Colonic mucosa (tissue), 4 donors: ENCODE measurements at regions not wholly inside any gene's neighbourhood (a gene's known extent, or its start where the extent isn't known, plus 50 kb on each side); places are given as distances from the start of the nearest gene placed in this dataset.

Experiments used
- DNase-seq: peaks from one replicate; pipeline ENCODE4 v3.0.0-alpha.2; 2020
- H3K27ac ChIP-seq: fragments of 200-600 bp; one replicate; pipeline ENCODE4 v1.8.0; 2021
- H3K27me3 ChIP-seq: fragments of 200-600 bp; one replicate; pipeline ENCODE4 v1.8.0; 2021
- H3K36me3 ChIP-seq: fragments of 200-600 bp; one replicate; pipeline ENCODE4 v1.8.0; 2021
- H3K4me1 ChIP-seq: fragments of 200-600 bp; one replicate; pipeline ENCODE4 v1.8.0; 2021; ENCODE audit warnings: mild to moderate bottlenecking
- H3K4me3 ChIP-seq: fragments of 200-600 bp; one replicate; pipeline ENCODE4 v1.8.0; 2021
- H3K9ac ChIP-seq, 2 donors: one replicate each; pipeline ENCODE4 v1.7.0; 2013; ENCODE audit warnings: control low read depth in 2 of 2, low read depth in 2 of 2, low read length in 2 of 2
- H3K9me3 ChIP-seq: fragments of 200-600 bp; one replicate; pipeline ENCODE4 v1.8.0; 2021
- intact Hi-C: fragments of 100-400 bp; cut with DNase I; formaldehyde crosslinking; loops from one replicate; pipeline ENCODE4 v1.14.1; 2022
- TF ChIP-seq, protein P1 (sequence below): fragments of 200-600 bp; IDR thresholded peaks from one replicate; pipeline ENCODE4 v1.8.0; 2022; ENCODE audit warnings: antibody characterized with exemption, mild to moderate bottlenecking
- donor health status: healthy.
- donor health status: DM: no; HTN: no; CAD: no.
- donor health status: DM: no; HTN: no; CAD: no.

DNA sequence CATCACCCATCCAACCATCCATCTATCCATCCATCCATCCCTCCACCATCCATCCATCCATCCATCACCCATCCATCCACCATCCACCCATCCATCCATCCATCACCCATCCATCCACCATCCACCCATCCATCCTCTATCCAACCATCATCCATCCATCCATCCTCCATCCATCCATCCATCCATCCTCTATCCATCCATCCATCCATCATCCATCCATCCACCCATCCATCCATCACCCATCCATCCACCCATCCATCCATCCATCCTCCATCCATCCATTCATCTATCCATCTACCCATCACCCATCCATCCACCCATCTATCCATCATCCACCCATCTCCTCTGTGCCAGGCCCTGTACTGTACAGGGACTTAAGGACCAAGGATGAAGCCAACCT lies 62.2 kb upstream of the WNT11 start:
- no peaks in the 10 kb centered on the region for H3K36me3 ChIP-seq
- H3K9ac ChIP-seq: no peak overlapping the region
- intact Hi-C loops: no loop called here
- TF ChIP-seq, protein P1, sequence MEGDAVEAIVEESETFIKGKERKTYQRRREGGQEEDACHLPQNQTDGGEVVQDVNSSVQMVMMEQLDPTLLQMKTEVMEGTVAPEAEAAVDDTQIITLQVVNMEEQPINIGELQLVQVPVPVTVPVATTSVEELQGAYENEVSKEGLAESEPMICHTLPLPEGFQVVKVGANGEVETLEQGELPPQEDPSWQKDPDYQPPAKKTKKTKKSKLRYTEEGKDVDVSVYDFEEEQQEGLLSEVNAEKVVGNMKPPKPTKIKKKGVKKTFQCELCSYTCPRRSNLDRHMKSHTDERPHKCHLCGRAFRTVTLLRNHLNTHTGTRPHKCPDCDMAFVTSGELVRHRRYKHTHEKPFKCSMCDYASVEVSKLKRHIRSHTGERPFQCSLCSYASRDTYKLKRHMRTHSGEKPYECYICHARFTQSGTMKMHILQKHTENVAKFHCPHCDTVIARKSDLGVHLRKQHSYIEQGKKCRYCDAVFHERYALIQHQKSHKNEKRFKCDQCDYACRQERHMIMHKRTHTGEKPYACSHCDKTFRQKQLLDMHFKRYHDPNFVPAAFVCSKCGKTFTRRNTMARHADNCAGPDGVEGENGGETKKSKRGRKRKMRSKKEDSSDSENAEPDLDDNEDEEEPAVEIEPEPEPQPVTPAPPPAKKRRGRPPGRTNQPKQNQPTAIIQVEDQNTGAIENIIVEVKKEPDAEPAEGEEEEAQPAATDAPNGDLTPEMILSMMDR: no peak
- no peaks in the 10 kb centered on the region for H3K27me3 ChIP-seq
- no peak overlapping the region for H3K4me3 ChIP-seq
- H3K27ac ChIP-seq: no peak overlapping the region
- DNase-seq: no peak
- no peaks in the 10 kb centered on the region for H3K9me3 ChIP-seq
- H3K4me1 ChIP-seq: no peaks in the 10 kb centered on the region

DNA sequence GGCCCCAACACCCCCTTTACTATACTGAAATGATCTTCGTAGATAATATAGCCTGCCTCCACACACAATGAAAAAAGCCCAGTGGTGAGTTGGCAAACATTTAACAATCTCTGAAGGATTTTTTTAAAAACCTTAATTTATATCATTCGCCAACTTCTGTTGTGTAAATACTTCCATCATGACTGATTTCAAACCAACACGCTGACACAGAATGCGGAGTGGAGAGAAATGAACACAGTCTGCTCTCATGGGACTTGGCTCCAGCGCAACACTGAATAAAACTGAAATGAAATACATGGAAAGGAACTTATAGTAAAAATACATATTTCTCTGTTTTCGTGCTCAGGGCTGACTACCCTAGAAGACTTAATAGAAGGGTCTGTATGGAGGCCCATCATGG lies 61.3 kb upstream of the WNT11 start:
- no peak for DNase-seq
- Histone ChIP-seq H3K36me3 (no peaks in the 10 kb centered on the region), H3K4me3 (no peak overlapping the region), H3K27ac (no peak overlapping the region), H3K9me3 (no peaks in the 10 kb centered on the region), H3K4me1 (no peaks in the 10 kb centered on the region), H3K9ac (no peak overlapping the region), H3K27me3 (no peaks in the 10 kb centered on the region)
- intact Hi-C loops: no loop called here
- TF ChIP-seq, protein P1: no peak

- H3K9me3 ChIP-seq: no peaks in the 10 kb centered on the region
- H3K4me1 ChIP-seq: no peaks in the 10 kb centered on the region
- no peak for DNase-seq
- no peak overlapping the region for H3K4me3 ChIP-seq
- no peaks in the 10 kb centered on the region for H3K36me3 ChIP-seq
- no peak overlapping the region for H3K9ac ChIP-seq
- intact Hi-C loops: no loop called here
- TF ChIP-seq, protein P1: no peak
- H3K27me3 ChIP-seq: no peaks in the 10 kb centered on the region
- no peak overlapping the region for H3K27ac ChIP-seq
These were observed 60.2 kb upstream of the WNT11 start for GRCh38 chr11:76266286-76267100.

- Histone ChIP-seq H3K27ac (no peak overlapping the region), H3K27me3 (no peaks in the 10 kb centered on the region), H3K9me3 (no peaks in the 10 kb centered on the region), H3K4me3 (no peak overlapping the region), H3K4me1 (no peaks in the 10 kb centered on the region), H3K9ac (no peak overlapping the region), H3K36me3 (no peaks in the 10 kb centered on the region)
- intact Hi-C loops: no loop called here
- no peak for DNase-seq
- TF ChIP-seq, protein P1: no peak
These were observed 59.5 kb upstream of the WNT11 start for GRCh38 chr11:76265771-76266241.

GRCh38 chr11:76263657-76264056 lies 57.4 kb upstream of the WNT11 start:
- H3K9me3 ChIP-seq: no peaks in the 10 kb centered on the region
- intact Hi-C loops: no loop called here

More at GRCh38 chr11:76263657-76264056, 57.4 kb upstream of the WNT11 start:
- Histone ChIP-seq H3K4me1 (no peaks in the 10 kb centered on the region), H3K36me3 (no peaks in the 10 kb centered on the region), H3K4me3 (no peak overlapping the region), H3K9ac (no peak overlapping the region), H3K27me3 (no peaks in the 10 kb centered on the region), H3K27ac (no peak overlapping the region)
- TF ChIP-seq, protein P1: no peak
- DNase-seq: no peak
